Stimulated activated CD8-positive, alpha-beta memory T cell treated with anti-CD3 and anti-CD28 coated beads, Interleukin-15, amount 100 ng/mL, for 24 hours (primary cell): ENCODE measurements at regions not wholly inside any gene's neighbourhood (a gene's known extent, or its start where the extent isn't known, plus 50 kb on each side); places are given as distances from the start of the nearest gene placed in this dataset.

ENCODE experiments used
- DNase-seq: peaks from one replicate; pipeline ENCODE4 v3.0.0-alpha.2; 2020; ENCODE audit warnings: low read depth

- DNase-seq = no peak
These were observed 120.6 kb downstream of the CD47 start for GRCh38 chr3:107969994-107970819.

- no peak for DNase-seq
These were observed 121.3 kb downstream of the CD47 start for GRCh38 chr3:107969525-107969924.

DNA sequence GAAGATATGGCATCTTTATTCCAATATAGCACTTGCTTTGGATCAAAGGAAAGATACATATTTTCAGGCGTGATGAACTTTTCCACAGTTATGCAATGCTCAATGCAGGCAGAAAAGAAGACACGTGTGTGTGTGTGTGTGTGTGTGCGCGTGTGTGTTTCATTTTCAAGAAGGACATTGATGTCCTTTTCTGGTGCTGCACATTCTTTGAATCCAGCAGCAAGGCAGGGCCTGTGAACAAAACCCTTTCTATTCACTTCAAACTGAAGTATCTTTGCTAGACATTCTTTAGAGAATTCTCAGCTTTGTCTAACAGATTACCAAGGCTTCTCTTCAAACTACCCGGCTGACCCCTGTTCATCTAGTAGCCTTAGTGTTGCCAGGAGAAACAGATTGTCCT lies 124.6 kb downstream of the CD47 start:
- no peak for DNase-seq

DNA sequence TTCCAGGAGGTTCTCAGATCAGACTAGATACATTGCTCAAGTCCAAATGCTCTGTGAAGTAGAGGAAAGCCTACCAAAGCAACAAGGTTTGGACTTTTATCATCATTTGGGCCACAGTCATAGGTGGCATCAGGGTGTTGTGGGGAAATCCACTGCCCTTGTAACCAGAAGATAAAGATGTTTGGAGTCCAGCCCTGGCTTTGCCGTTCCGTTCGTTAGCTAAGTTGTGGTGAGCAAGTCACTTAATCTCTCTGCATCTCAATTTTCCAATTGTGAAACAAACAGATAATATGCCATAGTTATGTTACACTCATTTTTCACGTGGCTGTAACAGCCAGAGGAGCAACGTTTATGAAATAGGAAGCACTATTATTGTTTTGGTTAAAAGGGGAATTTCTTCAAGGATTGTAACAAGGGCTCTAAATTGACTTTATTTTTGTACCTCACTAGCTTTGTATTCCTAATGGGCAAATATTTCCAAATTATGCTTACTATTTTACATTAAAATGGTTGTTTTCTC lies 125.6 kb downstream of the CD47 start:
- DNase-seq = no peak

GRCh38 chr3:107963581-107963980 lies 127.2 kb downstream of the CD47 start:
- no peak for DNase-seq

DNA sequence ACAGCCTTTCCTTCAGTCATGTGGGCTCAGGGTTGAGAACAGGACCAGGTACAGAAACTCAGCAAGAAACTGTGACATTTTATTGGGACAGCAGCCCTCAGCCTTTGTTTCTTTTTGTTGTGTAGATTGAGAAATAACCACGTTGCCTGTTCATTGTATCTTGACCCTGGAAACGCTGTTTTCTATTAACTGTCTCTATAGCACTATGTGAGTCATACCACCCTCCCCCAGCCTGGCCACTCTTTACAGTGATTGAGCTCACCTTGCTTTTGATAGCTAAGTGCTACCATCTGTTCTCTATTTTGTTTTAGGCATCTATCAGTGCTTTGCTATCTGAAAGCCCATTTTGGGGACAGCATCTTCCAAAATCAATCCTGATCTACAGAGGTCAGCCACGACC lies 127.9 kb downstream of the CD47 start:
- DNase-seq = no peak

DNA sequence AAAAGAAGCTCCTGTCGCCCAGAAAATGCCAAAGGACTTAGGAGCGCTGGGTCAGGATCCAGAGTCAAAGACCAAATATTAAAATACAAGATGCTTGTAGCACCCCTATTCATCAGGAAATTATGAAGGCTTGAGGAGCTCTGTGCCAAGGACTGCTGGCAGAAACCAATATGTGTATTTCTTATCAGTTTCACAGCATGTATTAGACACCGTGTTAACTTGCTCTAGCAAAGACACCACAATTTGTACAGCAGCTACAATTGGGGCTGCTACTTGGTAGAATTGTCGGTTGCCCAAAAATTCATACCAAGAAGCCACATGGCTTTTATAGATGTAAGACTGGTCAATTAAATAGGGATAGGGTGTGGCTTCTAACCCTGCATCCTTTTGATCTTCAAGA lies 128.8 kb downstream of the CD47 start:
- DNase-seq = no peak

DNA sequence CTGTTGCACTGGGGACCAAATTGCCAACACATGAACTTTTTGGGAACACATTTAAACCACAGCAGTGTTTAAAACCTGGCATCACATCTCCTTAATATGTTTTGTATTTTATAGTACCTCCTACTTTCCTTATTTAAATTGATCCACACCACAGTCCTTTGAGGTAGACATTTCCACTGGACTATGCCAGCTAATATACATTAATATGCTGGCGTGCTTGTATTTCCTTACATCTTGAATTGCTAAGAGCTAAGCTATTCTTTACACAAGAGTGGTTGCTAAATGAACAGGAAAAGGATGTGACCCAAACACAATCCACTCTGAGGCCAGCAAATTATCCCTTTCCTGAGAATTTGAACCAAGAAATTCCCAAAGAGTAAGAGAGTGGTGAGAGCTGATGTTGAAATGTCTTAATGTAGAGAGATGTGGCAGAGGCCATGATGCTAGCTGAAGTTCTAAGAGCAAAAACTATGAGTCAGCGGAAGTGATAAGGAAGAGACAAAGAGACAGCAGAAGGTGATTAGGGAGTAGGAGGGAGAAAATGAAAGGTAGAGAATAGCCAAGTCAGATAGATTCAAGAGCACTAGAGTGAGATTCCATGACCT lies 131.2 kb downstream of the CD47 start:
- no peak for DNase-seq

GRCh38 chr3:107958146-107958545 lies 132.7 kb downstream of the CD47 start:
- no peak for DNase-seq

- DNase-seq = no peak
These were observed 133.6 kb downstream of the CD47 start for GRCh38 chr3:107956991-107957900.

- no peak for DNase-seq
These were observed 136.0 kb downstream of the CD47 start for GRCh38 chr3:107954845-107955244.

- no peak for DNase-seq
These were observed 137.1 kb downstream of the CD47 start for GRCh38 chr3:107953722-107954121.

GRCh38 chr3:107951126-107951525 lies 139.7 kb downstream of the CD47 start:
- no peak for DNase-seq

- no peak for DNase-seq
These were observed 140.4 kb downstream of the CD47 start for GRCh38 chr3:107950417-107950816.

- DNase-seq = no peak
These were observed 141.3 kb downstream of the CD47 start for GRCh38 chr3:107949394-107949970.

- DNase-seq = no peak
These were observed 143.6 kb downstream of the CD47 start for GRCh38 chr3:107947203-107947602.

- no peak for DNase-seq
These were observed 144.1 kb downstream of the CD47 start for GRCh38 chr3:107946700-107947099.

DNA sequence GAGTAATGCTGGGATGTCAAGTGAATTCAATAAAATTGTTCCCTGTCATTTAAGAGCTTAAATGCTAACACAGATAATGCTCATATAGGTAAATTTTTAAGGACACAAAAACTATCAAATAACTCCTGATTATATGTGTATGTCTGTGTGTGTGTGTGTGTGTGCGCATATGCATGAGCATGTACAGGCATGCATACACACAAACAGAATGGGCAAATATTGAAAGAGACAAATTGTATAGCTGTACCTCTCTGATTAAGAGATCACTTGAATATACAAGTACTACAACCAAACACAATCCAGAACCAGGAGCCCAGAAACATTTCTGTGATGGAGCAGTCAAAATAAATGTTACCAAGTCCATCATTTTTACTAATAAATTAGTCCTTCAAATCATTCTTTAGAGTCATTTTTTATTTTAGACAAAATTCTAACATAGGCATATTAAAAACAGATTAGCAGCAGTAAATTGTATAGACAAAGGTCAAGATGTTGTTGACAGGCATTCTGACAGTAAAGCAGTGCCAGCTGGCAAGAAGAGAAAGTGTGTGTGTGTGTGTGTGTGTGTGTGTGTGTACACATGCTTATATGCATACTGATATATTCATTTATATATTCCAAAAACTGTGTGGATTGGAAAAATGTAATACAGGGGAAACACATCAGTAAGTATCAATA lies 145.3 kb downstream of the CD47 start:
- no peak for DNase-seq

GRCh38 chr3:107943786-107944523 lies 146.9 kb downstream of the CD47 start:
- DNase-seq = no peak

GRCh38 chr3:107942951-107943749 lies 147.7 kb downstream of the CD47 start:
- no peak for DNase-seq
